Heart left ventricle (tissue), 13 donors: ENCODE measurements at regions not wholly inside any gene's neighbourhood (a gene's known extent, or its start where the extent isn't known, plus 50 kb on each side); places are given as distances from the start of the nearest gene placed in this dataset.

Source experiments
- POLR2A ChIP-seq, 2 donors: fragments of 450-650 bp; IDR thresholded peaks; one replicate each; pipeline ENCODE4 v1.6.1; 2017; ENCODE audit warnings: antibody characterized with exemption in 2 of 2, mild to moderate bottlenecking in 2 of 2, moderate library complexity in 2 of 2
- TF ChIP-seq, protein P1 (sequence below), 12 donors: fragments of 200-600 bp; sonication (generic) in 4 of 12; IDR thresholded peaks; one replicate each; pipeline versions ENCODE4 v1.5.0 to v1.8.0; 2018 to 2022; ENCODE audit warnings: antibody characterized with exemption in 12 of 12, mild to moderate bottlenecking in 5 of 12
- donor health status: ischemic (EF 13 %, LVEDD 7.1; RV severe dilation, severe dysfunction).
- donor health status: DM: no; HTN: yes; CAD: no.
- donor health status: DM: no; HTN: no; CAD: no.
- donor health status: ischemic (EF 25% LVEDD 6.9; RV normal size, moderate dysfunction).
- donor health status: ischemic (EF 25% LVEDD 5.7; RV mildly dilated, moderate dysfunction).
- donor health status: ischemic (EF 35%, LVEDD 5.7; RV mildly dilated, moderate dysfunction).
- donor health status: nonischemic (EF 11% LVEDD 7.7; RV severe dilation, severe dysfunction).
- donor health status: DM: yes; HTN: yes; CAD: no.
- donor health status: PGD.
- donor health status: ischemic (EF 29% LVEDD 5.4; RV normal size, mild dysfunction).
- donor health status: nonischemic (EF 23%, LVEDD 6.1; RV moderate dilation, normal function).

DNA sequence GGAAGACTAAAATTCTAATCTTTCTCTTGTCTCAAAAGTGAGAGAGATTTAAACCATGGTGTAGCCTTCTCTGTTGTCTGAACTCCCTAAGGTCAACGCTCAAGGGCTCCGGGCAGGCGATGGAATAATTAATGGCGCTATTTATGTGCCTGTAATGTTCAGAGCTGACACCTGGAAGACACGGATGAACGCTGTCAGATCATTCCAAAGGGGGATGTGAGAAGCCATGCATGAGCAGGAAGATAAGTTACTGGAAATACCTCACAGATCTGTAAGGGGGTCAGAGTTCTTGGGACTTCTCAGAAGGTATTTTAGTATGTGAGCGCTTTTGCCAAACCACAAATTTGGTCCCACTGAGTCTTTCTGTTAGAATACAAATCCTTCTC, 73.3 kb upstream of the MTPN start:
- TF ChIP-seq, protein P1, sequence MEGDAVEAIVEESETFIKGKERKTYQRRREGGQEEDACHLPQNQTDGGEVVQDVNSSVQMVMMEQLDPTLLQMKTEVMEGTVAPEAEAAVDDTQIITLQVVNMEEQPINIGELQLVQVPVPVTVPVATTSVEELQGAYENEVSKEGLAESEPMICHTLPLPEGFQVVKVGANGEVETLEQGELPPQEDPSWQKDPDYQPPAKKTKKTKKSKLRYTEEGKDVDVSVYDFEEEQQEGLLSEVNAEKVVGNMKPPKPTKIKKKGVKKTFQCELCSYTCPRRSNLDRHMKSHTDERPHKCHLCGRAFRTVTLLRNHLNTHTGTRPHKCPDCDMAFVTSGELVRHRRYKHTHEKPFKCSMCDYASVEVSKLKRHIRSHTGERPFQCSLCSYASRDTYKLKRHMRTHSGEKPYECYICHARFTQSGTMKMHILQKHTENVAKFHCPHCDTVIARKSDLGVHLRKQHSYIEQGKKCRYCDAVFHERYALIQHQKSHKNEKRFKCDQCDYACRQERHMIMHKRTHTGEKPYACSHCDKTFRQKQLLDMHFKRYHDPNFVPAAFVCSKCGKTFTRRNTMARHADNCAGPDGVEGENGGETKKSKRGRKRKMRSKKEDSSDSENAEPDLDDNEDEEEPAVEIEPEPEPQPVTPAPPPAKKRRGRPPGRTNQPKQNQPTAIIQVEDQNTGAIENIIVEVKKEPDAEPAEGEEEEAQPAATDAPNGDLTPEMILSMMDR (IDR thresholded peaks at IDR 0.05), result no peak
- TF ChIP-seq POLR2A (IDR thresholded peaks at IDR 0.05), result no peak
